ENCODE measurements at regions not wholly inside any gene's neighbourhood (a gene's known extent, or its start where the extent isn't known, plus 50 kb on each side); places are given as distances from the start of the nearest gene placed in this dataset.

DNA sequence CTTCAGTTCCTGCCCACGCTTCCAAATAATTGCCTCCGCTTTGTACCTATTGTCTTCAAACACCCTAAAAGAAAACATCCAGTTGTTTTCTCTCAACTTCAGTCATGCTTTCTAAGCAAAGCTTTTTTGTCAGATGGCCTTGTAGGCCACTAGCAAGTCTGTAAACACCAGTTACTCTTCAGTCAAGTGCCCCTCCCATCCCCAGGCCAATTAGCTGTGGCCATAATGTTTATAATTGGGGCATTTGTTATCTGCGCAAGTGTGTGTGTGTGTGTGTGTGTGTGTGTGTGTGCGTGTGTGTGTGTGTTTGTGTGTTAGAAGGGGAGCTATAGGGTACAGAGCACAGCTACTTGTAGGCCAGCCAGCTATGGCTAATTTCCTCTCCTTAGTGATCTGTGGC, 272.4 kb upstream of the MARCKS start:
- RAD21 ChIA-PET (ENCODE audit: low non-redundant PET in 1 of 2, low total read pairs in 2 of 2, uncharacterized antibody in 2 of 2, unreplicated experiment in 2 of 2) = no interaction called here
- Histone ChIP-seq H3K4me3 (replicated peaks in 1 of 2; ENCODE audit: low read depth in 1 of 2, low read length in 2 of 2) (no peak overlapping the region), H3K79me2 (ENCODE audit: insufficient read depth, low read length) (no peaks in the 10 kb centered on the region), H3K4me2 (ENCODE audit: low read length) (no peak overlapping the region), H3K27ac (ENCODE audit: low read depth, low read length) (no peak overlapping the region), H3K27me3 (ENCODE audit: insufficient read depth, low read length) (no peaks in the 10 kb centered on the region), H3K9ac (ENCODE audit: low read length) (no peak overlapping the region), H3K9me2 (ENCODE audit: insufficient read depth) (no peaks in the 10 kb centered on the region), H3K36me3 (ENCODE audit: control insufficient read depth in 1 of 2, insufficient read depth in 2 of 2, low read length in 2 of 2) (no peaks in the 10 kb centered on the region), H4K20me1 (ENCODE audit: insufficient read depth) (no peaks in the 10 kb centered on the region), H2AFZ (ENCODE audit: low read depth, low read length, poor library complexity, severe bottlenecking) (no peak overlapping the region), H3K9me3 (ENCODE audit: control insufficient read depth in 1 of 2, insufficient read depth in 1 of 2, low read depth in 1 of 2, low read length in 2 of 2) (no peaks in the 10 kb centered on the region), H3K4me1 (ENCODE audit: control insufficient read depth in 1 of 2, insufficient read depth in 2 of 2, low read length in 2 of 2) (peaks cover 0 to 3% of the 10 kb centered on the region in 2 experiments; a peak in 1 of 4 replicates)
- TF ChIP-seq ZFX (IDR thresholded peaks at IDR 0.05) (no peak), TCF7L2 (IDR thresholded peaks at IDR 0.05; ENCODE audit: borderline replicate concordance, extremely low read depth, insufficient read depth, insufficient read length) (no peak), CEBPB (IDR thresholded peaks at IDR 0.05; ENCODE audit: low read depth) (no peak), SRF (IDR thresholded peaks at IDR 0.05; ENCODE audit: low read depth) (no peak), SP1 (IDR thresholded peaks at IDR 0.05; ENCODE audit: low read depth) (no peak)
- TF ChIP-seq, protein P1, sequence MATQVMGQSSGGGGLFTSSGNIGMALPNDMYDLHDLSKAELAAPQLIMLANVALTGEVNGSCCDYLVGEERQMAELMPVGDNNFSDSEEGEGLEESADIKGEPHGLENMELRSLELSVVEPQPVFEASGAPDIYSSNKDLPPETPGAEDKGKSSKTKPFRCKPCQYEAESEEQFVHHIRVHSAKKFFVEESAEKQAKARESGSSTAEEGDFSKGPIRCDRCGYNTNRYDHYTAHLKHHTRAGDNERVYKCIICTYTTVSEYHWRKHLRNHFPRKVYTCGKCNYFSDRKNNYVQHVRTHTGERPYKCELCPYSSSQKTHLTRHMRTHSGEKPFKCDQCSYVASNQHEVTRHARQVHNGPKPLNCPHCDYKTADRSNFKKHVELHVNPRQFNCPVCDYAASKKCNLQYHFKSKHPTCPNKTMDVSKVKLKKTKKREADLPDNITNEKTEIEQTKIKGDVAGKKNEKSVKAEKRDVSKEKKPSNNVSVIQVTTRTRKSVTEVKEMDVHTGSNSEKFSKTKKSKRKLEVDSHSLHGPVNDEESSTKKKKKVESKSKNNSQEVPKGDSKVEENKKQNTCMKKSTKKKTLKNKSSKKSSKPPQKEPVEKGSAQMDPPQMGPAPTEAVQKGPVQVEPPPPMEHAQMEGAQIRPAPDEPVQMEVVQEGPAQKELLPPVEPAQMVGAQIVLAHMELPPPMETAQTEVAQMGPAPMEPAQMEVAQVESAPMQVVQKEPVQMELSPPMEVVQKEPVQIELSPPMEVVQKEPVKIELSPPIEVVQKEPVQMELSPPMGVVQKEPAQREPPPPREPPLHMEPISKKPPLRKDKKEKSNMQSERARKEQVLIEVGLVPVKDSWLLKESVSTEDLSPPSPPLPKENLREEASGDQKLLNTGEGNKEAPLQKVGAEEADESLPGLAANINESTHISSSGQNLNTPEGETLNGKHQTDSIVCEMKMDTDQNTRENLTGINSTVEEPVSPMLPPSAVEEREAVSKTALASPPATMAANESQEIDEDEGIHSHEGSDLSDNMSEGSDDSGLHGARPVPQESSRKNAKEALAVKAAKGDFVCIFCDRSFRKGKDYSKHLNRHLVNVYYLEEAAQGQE (IDR thresholded peaks at IDR 0.05; ENCODE audit: low read depth) = no peak
- TF ChIP-seq, protein P2, sequence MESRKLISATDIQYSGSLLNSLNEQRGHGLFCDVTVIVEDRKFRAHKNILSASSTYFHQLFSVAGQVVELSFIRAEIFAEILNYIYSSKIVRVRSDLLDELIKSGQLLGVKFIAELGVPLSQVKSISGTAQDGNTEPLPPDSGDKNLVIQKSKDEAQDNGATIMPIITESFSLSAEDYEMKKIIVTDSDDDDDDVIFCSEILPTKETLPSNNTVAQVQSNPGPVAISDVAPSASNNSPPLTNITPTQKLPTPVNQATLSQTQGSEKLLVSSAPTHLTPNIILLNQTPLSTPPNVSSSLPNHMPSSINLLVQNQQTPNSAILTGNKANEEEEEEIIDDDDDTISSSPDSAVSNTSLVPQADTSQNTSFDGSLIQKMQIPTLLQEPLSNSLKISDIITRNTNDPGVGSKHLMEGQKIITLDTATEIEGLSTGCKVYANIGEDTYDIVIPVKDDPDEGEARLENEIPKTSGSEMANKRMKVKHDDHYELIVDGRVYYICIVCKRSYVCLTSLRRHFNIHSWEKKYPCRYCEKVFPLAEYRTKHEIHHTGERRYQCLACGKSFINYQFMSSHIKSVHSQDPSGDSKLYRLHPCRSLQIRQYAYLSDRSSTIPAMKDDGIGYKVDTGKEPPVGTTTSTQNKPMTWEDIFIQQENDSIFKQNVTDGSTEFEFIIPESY (IDR thresholded peaks at IDR 0.05; ENCODE audit: extremely low read depth, insufficient replicate concordance, low read length) = no peak
- TF ChIP-seq, protein P3, sequence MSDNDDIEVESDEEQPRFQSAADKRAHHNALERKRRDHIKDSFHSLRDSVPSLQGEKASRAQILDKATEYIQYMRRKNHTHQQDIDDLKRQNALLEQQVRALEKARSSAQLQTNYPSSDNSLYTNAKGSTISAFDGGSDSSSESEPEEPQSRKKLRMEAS (IDR thresholded peaks at IDR 0.05) = no peak
- POLR2A ChIA-PET = no interaction called here
- no peak for DNase-seq (ENCODE audit: low read depth, low spot score)
- no peak for ATAC-seq
- CTCF ChIA-PET = no interaction called here
- intact Hi-C loops (cut with micrococcal nuclease) = loop anchor here (10.0 kb wide), 1 partner anchor 810 kb away; no protein-coding TSS in a partner anchor
- no TSS peak for BruUV-seq (replicated peaks)
